D721Med (cell line): ENCODE measurements at regions not wholly inside any gene's neighbourhood (a gene's known extent, or its start where the extent isn't known, plus 50 kb on each side); places are given as distances from the start of the nearest gene placed in this dataset.
A peak's percentile ranks its signal among the peaks of the same experiment; 100 is the strongest.

Experiments used
- DNase-seq: peaks from one replicate; pipeline ENCODE4 v3.0.0; 2011; ENCODE audit warnings: low spot score; ENCODE audit not compliant: insufficient read length
- FAIRE-seq: peaks from 2 replicates; lab custom pipeline; 2011; peaks lifted over from hg19 to GRCh38; lab: Jason Lieb, UNC
- CTCF ChIP-seq: IDR thresholded peaks from 2 replicates; pipeline ENCODE4 v1.5.1; 2012; ENCODE audit warnings: mild to moderate bottlenecking, control low read depth; ENCODE audit not compliant: insufficient read depth; ENCODE audit errors: missing control alignments

GRCh38 chr5:4874097-4874496 lies 266.0 kb upstream of the ADAMTS16 start:
- DNase-seq: no peak
- no peak for TF ChIP-seq CTCF
- FAIRE-seq: no peak

- DNase-seq: no peak
- no peak for TF ChIP-seq CTCF
- no peak for FAIRE-seq
These were observed 264.2 kb upstream of the ADAMTS16 start for GRCh38 chr5:4875942-4876341.

- FAIRE-seq (no peak), DNase-seq (no peak)
- no peak for TF ChIP-seq CTCF
These were observed 263.3 kb upstream of the ADAMTS16 start for GRCh38 chr5:4876804-4877203.

- no peak for DNase-seq
These were observed 262.6 kb upstream of the ADAMTS16 start for GRCh38 chr5:4877579-4877978.

GRCh38 chr5:4879075-4879474 lies 261.1 kb upstream of the ADAMTS16 start:
- FAIRE-seq: no peak
- no peak for TF ChIP-seq CTCF
- DNase-seq: no peak

More at GRCh38 chr5:4877579-4877978, 262.6 kb upstream of the ADAMTS16 start:
- no peak for FAIRE-seq
- no peak for TF ChIP-seq CTCF

- DNase-seq (peak; percentile 82), FAIRE-seq (no peak)
- TF ChIP-seq CTCF: peak; percentile 95
These were observed 260.3 kb upstream of the ADAMTS16 start for GRCh38 chr5:4879693-4880303.

GRCh38 chr5:4880304-4880741 lies 259.8 kb upstream of the ADAMTS16 start:
- no peak for TF ChIP-seq CTCF
- no peak for DNase-seq
- FAIRE-seq: no peak
